T-helper 1 cell treated with Interleukin-12 subunit alpha and Interleukin-12 subunit beta and Interleukin-4 antibody, amounts not matched to agents 30 μg/mL and 1 μg/mL, for 36 hours (primary cell): ENCODE measurements at regions not wholly inside any gene's neighbourhood (a gene's known extent, or its start where the extent isn't known, plus 50 kb on each side); places are given as distances from the start of the nearest gene placed in this dataset.

ENCODE experiments used
- H3K27ac Mint-ChIP-seq: one replicate; pipeline ENCODE4 v1.8.0; 2021; ENCODE audit warnings: mild to moderate bottlenecking, mixed read lengths
- H3K27me3 Mint-ChIP-seq: one replicate; pipeline ENCODE4 v1.8.0; 2021; ENCODE audit warnings: low read depth, mixed read lengths
- H3K36me3 Mint-ChIP-seq: one replicate; pipeline ENCODE4 v1.8.0; 2021; ENCODE audit warnings: low read depth, mixed read lengths
- H3K4me1 Mint-ChIP-seq: one replicate; pipeline ENCODE4 v1.8.0; 2021; ENCODE audit warnings: low read depth, mixed read lengths
- H3K4me3 Mint-ChIP-seq: one replicate; pipeline ENCODE4 v1.8.0; 2021; ENCODE audit warnings: mild to moderate bottlenecking, moderate library complexity, mixed read lengths
- H3K9me3 Mint-ChIP-seq: one replicate; pipeline ENCODE4 v1.8.0; 2021; ENCODE audit warnings: mixed read lengths

DNA sequence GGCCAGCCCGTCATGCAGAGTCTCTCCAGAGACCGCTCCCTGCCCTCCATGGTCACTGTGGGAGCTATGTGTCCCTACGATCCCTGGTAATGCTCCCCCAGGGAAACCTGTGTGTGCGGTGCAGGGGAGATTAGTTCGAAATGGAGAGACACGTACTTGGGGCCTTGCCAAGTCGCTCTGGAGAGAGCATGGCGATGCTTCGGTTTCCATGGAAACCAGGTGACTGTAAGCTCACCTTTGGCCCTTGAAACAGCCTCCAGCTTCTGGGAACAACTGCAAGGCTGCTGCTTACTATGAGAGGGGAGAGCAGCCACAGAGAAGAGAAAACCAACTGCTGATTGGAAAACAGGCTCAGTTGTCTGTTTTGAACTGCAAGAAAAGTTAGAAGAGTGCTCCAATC lies 879.7 kb upstream of the EEF2KMT start:
- Mint-ChIP-seq H3K27me3 (no peaks in the 10 kb centered on the region), H3K36me3 (no peaks in the 10 kb centered on the region), H3K27ac (no peak overlapping the region), H3K4me1 (no peaks in the 10 kb centered on the region), H3K9me3 (peaks cover 23% of the 10 kb centered on the region), H3K4me3 (no peak overlapping the region)

DNA sequence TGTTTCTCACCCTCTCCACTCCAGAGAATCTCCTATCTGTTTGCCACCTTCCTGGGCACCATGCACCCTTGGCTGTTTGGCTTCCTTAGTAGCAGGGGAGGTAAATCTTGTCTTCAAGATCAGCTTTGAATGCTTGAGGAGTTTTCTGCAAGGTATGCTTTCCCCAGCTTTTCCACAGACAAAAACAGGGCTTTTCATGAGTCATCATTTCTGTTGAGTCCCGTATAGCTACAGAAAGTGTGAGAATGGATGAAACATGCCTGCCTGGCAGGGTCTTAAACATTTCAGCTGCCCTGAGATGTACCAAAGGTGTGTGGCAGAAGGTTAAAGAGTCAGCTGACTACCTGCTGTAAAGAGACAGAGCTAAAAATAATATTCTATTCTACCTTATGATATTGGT lies 875.2 kb upstream of the EEF2KMT start:
- H3K27me3 Mint-ChIP-seq: no peaks in the 10 kb centered on the region
- H3K36me3 Mint-ChIP-seq: no peaks in the 10 kb centered on the region
- peaks cover 32% of the 10 kb centered on the region for H3K9me3 Mint-ChIP-seq
- H3K4me1 Mint-ChIP-seq: no peaks in the 10 kb centered on the region
- no peak overlapping the region for H3K4me3 Mint-ChIP-seq
- no peak overlapping the region for H3K27ac Mint-ChIP-seq

DNA sequence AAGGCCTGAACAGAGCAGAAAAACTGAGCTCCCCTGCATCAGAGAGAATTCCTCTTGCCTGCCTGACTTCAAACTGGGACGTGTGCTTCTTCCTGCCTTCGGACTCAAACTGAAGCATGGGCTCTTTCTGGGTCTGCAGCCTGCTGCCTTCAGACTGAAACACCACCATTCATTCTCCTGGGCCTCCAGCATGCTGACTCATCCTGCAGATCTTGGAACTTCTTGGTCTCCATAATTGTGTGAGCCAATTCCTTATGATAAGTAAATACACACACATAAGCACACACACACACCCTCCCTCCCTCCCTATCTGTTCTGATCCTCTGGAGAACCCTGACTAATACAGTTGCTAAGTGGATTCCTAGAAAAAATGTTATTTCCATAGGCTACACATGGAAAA lies 874.3 kb upstream of the EEF2KMT start:
- Mint-ChIP-seq H3K27me3 (no peaks in the 10 kb centered on the region), H3K9me3 (peaks cover 32% of the 10 kb centered on the region), H3K27ac (no peak overlapping the region), H3K4me3 (no peak overlapping the region), H3K4me1 (no peaks in the 10 kb centered on the region), H3K36me3 (no peaks in the 10 kb centered on the region)

DNA sequence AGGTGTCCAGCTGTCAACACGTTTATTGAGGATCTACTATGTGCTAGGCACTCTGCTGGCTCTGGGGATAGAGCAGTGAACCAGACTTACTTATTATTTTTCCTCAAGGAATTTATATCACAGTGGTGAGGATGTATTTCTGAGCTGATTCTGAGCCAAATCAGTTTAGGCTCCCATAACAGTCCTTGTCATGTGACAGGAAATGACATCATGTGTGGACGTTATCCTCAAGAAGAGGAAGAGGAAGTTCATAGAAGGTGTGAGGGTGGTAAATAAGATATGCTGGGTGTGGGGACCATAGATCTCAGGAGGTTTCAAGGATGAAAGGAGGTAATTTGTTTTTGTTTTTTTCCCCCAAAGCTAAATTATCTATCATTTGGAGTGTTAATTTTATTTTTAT lies 873.5 kb upstream of the EEF2KMT start:
- H3K4me3 Mint-ChIP-seq: no peak overlapping the region
- H3K27me3 Mint-ChIP-seq: no peaks in the 10 kb centered on the region
- no peaks in the 10 kb centered on the region for H3K36me3 Mint-ChIP-seq
- peaks cover 32% of the 10 kb centered on the region for H3K9me3 Mint-ChIP-seq
- no peaks in the 10 kb centered on the region for H3K4me1 Mint-ChIP-seq
- no peak overlapping the region for H3K27ac Mint-ChIP-seq

DNA sequence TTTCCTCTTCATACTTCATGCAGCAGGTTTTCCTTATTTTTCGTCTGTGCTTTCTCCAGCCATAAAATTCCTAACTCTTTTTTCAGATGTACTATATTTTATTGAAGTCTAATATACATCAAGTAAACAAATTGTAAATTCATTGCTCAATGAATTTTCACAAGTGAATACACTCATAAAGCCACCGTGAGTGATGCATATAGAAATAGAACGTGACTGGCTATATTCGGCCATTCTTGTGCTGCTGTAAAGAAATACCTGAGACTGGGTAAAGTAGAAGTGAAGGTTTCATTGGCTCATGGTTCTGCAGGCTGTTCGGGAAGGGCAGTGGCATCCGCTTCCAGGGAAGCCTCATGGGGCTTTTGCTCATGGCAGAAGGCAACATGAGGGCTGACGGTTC lies 868.4 kb upstream of the EEF2KMT start:
- H3K9me3 Mint-ChIP-seq: peaks cover 20% of the 10 kb centered on the region
- no peaks in the 10 kb centered on the region for H3K4me1 Mint-ChIP-seq
- H3K4me3 Mint-ChIP-seq: no peak overlapping the region
- no peaks in the 10 kb centered on the region for H3K36me3 Mint-ChIP-seq
- no peaks in the 10 kb centered on the region for H3K27me3 Mint-ChIP-seq
- no peak overlapping the region for H3K27ac Mint-ChIP-seq

DNA sequence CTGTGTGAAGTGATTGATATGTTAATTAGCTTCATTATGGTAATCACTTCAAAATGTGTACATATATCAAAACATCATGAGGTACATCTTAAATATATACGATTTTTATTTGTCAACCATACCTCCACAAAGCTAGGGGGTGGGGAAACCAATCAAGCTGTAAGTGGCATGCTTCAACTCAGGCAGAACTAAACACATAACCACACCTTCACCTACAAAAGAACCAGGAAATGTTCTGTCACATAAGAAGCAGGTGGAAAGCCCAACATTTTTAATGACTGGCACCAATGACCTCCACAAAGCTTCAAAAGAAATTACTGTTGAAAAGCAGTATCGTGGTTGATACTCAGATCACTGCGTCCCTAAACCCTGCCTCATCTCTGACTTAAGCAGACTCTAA lies 867.7 kb upstream of the EEF2KMT start:
- Mint-ChIP-seq H3K9me3 (peaks cover 24% of the 10 kb centered on the region), H3K4me3 (no peak overlapping the region), H3K27ac (no peak overlapping the region)

DNA sequence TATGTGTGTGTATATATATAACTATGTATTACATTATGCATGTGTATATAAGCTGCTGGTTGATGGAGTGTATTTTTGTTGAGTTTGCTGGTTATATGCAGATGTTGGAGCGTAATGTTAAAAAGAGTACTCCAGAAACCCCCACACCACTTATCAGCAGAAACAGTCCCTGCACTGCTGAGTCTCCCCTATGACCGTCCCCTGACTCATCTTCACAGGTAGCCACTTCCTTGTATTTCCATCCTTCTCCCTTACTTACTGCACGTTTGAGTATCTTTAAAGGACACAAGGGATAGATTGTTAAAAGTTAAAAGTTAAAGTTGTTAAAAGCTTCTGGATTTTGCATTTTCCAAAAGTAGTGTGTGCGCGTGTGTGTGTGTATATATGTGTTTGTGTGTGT lies 853.9 kb upstream of the EEF2KMT start:
- Mint-ChIP-seq H3K4me3 (no peak overlapping the region), H3K36me3 (no peaks in the 10 kb centered on the region), H3K4me1 (no peaks in the 10 kb centered on the region), H3K9me3 (peaks cover 29% of the 10 kb centered on the region), H3K27ac (no peak overlapping the region), H3K27me3 (no peaks in the 10 kb centered on the region)

More for the DNA sequence above, 867.7 kb upstream of the EEF2KMT start:
- H3K27me3 Mint-ChIP-seq: no peaks in the 10 kb centered on the region
- no peaks in the 10 kb centered on the region for H3K36me3 Mint-ChIP-seq
- H3K4me1 Mint-ChIP-seq: no peaks in the 10 kb centered on the region

DNA sequence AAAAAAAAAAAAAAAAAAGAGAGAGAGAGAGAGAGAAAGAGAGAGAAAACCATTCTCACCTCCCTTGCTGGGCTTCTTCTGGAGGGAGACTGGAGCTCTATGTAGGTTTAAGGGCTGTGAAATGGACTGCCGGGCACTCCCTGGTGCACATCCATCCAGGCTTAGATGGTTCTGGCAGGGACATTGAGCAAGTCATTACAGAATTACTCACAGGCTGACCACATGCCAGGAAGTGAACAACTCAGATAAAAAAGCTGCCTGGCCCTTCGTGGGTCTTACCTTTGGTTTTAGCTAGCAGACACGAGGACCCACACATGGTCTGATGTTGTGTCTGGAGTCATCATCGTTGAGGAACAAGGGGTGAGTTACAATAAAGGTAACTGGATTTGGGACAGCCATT lies 847.4 kb upstream of the EEF2KMT start:
- peaks cover 58% of the 10 kb centered on the region for H3K9me3 Mint-ChIP-seq
- H3K4me1 Mint-ChIP-seq: no peaks in the 10 kb centered on the region
- H3K27ac Mint-ChIP-seq: no peak overlapping the region
- H3K36me3 Mint-ChIP-seq: no peaks in the 10 kb centered on the region
- no peaks in the 10 kb centered on the region for H3K27me3 Mint-ChIP-seq
- no peak overlapping the region for H3K4me3 Mint-ChIP-seq

DNA sequence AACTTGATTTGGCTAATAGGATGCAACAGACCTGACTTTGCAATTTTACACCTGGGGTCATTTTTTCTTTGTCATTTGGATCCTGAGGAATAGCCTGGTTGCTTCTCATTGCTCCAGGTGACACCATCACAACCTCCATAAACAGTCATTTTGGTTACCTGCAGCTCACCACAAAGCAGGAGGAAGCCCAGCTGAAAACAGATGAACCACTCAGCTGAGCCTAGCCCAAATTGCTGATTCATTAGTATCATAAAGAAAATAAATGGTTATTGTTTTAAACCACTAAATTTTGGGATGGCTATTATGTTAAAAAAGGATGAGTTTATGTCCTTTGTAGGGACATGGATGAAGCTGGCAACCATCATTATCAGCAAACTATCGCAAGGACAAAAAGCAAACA lies 841.0 kb upstream of the EEF2KMT start:
- Mint-ChIP-seq H3K4me3 (no peak overlapping the region), H3K9me3 (peaks cover 59% of the 10 kb centered on the region), H3K27me3 (no peaks in the 10 kb centered on the region), H3K27ac (no peak overlapping the region), H3K36me3 (no peaks in the 10 kb centered on the region), H3K4me1 (no peaks in the 10 kb centered on the region)

DNA sequence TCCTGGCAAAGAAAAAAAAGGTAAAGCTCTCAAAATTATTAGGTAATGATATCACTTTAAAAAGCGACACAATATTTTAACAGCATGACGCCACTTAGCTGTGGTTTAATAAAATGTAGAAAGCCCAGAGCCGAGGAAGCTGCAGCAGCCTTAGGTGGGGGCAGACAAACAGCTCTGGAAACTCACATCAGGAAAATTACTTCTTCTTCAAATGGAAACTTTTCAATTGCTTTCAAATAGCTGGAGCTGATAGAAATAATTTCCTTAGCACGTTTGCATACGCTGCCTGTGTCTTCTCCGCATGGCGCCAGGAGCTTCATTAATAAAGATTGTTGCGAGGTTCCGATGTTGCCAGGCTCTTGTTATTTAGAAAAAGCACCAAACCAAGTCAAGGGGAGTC lies 835.3 kb upstream of the EEF2KMT start:
- Mint-ChIP-seq H3K27ac (no peak overlapping the region), H3K9me3 (peaks cover 55% of the 10 kb centered on the region), H3K27me3 (no peaks in the 10 kb centered on the region), H3K36me3 (no peaks in the 10 kb centered on the region), H3K4me1 (no peaks in the 10 kb centered on the region), H3K4me3 (no peak overlapping the region)

DNA sequence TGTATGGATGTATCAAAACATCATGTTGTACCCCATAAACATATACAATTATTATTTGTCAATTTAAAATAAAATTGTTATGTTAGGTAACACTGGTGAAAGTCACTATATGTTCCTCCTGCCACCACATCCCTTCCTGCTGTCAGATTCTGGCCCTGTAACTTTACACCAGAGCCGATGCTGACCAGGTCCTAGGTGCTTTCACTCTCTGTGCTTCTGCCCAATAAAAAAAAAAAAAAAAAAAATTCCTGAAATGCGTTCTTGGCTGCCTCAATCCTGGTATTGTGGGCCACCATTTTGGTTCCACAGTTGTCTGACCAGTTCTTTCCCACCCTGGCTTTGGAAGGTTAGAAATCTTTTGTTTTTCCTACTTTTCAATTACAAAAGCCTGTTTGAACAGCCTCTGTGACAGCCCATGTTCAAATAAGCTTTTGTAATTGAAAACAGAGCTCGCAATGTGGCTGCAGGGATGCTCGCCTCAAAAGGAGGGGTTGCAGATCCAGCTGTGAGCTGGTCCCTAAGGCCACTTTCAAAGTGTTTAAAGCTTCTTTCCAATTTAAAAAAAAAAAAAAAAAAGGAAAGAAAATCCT lies 831.0 kb upstream of the EEF2KMT start:
- H3K4me3 Mint-ChIP-seq: no peak overlapping the region
- H3K27me3 Mint-ChIP-seq: no peaks in the 10 kb centered on the region
- H3K27ac Mint-ChIP-seq: no peak overlapping the region
- H3K36me3 Mint-ChIP-seq: no peaks in the 10 kb centered on the region
- H3K4me1 Mint-ChIP-seq: no peaks in the 10 kb centered on the region
- peaks cover 44% of the 10 kb centered on the region for H3K9me3 Mint-ChIP-seq

DNA sequence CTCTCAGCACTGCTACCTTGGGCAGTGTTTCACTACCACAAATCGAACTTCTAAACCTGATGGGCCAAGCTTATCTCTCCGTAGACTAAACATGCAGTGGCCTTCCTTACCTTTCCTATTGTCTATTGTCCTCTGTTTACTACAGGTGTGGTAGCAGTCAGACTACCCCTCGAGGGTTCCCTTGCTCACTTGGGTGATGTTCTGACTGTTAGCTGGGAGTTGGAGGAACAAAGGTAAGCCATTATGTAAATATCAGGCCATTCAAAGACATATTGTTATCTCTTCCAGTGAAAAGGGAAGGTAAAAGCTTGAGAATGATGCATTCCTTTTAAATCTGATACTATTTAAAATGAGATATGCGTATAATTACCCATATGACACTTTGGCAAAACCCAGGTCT lies 828.3 kb upstream of the EEF2KMT start:
- Mint-ChIP-seq H3K4me1 (no peaks in the 10 kb centered on the region), H3K27ac (no peak overlapping the region), H3K4me3 (no peak overlapping the region), H3K9me3 (peaks cover 39% of the 10 kb centered on the region), H3K36me3 (no peaks in the 10 kb centered on the region), H3K27me3 (no peaks in the 10 kb centered on the region)

DNA sequence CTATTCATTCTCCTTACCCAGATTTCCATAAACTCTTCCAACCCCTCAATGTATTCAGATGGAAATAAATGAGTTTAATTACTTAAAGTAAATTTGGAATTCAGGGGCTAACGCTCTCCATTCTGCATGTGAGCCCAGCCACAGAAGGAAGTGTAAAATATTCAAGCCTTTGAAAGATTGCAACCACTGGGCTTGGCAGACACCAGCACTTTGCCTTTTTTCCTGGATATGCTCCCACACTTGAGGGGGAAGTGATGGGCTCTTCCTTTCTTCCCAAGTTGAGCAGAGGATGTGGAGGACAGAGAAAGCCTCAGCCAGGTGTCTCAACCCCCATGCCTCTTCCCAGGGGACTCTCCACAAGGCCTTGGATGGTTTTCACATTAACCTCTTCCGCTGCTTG lies 825.1 kb upstream of the EEF2KMT start:
- no peaks in the 10 kb centered on the region for H3K27me3 Mint-ChIP-seq
- H3K9me3 Mint-ChIP-seq: peaks cover 36% of the 10 kb centered on the region
- H3K4me3 Mint-ChIP-seq: no peak overlapping the region
- no peak overlapping the region for H3K27ac Mint-ChIP-seq
- H3K36me3 Mint-ChIP-seq: no peaks in the 10 kb centered on the region
- no peaks in the 10 kb centered on the region for H3K4me1 Mint-ChIP-seq

DNA sequence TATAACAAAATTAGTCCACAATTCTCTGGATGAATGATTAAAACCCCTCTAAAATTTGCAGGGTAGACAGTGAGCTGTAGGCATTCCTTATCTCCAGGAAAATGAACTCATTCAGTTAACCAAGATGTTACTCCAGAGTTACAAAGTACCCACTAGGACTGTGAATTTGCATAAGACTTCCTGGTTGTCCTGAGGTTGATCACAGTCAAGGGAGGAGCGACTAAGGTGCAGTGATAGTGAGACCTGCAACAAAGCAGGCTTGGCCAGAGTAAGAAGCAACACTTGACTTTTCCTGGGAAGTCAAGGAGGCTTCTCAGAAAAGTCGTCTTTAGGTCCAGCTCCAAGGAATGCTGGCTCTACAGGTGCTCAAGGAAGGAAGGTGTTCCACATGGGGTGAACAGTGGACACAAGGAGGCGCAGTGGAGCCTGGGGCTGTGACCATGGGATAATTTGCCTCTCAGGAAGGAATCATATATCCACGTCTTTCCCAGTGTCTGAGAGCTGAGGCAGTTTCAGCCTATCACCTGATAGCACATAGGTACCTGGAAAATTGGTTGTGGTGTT lies 821.1 kb upstream of the EEF2KMT start:
- Mint-ChIP-seq H3K9me3 (peaks cover 33% of the 10 kb centered on the region), H3K36me3 (no peaks in the 10 kb centered on the region), H3K4me1 (no peaks in the 10 kb centered on the region), H3K4me3 (no peak overlapping the region), H3K27ac (no peak overlapping the region), H3K27me3 (no peaks in the 10 kb centered on the region)

DNA sequence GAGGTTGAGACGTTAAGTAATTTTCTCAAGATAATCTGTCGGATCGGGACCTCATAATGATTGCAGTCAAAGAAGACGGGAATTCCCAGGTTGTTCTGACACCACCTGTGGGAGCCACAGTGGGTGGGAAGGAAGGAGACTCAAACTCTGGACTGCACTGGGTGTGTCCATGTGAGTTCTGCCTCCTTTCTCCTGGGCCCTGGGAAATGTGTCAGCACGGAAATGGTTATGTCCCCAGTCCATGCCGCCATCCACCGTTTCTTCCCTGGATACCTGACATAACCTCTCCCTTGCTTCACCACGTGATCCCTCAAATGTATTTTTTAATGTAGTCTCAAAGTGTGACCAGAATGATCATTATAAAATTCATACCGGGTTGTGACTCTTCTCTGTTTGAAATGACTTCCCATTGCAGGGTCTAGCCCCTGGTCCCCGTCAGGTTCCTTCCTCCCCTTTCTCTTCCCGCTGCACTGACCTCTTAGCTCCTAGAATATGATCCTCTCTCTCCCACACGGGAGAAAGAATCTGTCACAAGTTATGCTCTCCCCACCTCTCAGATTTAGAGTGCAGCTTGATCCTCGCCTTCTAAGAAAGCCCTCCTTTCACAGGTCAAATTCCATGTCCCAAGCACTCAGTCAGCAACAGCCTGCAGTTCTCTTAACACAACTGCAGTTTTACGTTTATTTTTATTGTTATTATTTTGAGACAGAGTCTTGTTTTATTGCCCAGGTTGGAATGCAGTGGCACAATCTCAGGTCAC lies 820.0 kb upstream of the EEF2KMT start:
- H3K36me3 Mint-ChIP-seq: no peaks in the 10 kb centered on the region
- no peaks in the 10 kb centered on the region for H3K27me3 Mint-ChIP-seq
- peaks cover 30% of the 10 kb centered on the region for H3K9me3 Mint-ChIP-seq
- H3K4me3 Mint-ChIP-seq: no peak overlapping the region
- H3K4me1 Mint-ChIP-seq: no peaks in the 10 kb centered on the region
- no peak overlapping the region for H3K27ac Mint-ChIP-seq
